COLO668 (cell line): ENCODE measurements at regions not wholly inside any gene's neighbourhood (a gene's known extent, or its start where the extent isn't known, plus 50 kb on each side); places are given as distances from the start of the nearest gene placed in this dataset.
"Not testable (repeated sequence)": the region's sequence is repeated elsewhere in the genome, so short reads cannot be mapped to it uniquely, and the experiment has no call there.

ENCODE experiments used
- DNase-seq: peaks from one replicate; lab custom pipeline; 2025; ENCODE audit not compliant: unreplicated experiment; lab: John Stamatoyannopoulos, UW

DNA sequence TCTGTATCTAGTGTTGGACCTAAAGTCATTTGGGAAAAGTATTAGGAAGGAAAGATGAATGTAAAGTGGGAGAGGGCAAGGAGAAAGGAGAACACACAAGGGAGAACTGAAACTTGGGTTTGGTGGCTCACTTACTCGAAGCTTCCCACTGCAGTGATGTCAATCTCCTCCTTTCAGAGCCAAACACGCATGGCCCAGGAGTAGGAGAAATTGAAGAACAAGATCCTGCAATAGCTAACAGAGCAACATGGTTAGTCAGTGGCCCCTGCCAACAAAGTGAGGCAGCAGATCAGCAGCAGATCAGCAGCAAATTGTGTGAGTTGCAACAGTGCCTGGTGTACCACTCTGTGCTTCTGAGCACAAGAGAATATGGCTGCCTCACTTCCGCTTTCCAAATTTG is 366.4 kb downstream of the PSAT1 start:
- no peak for DNase-seq

- DNase-seq = no peak
Observed at GRCh38 chr9:78664370-78664769, 367.4 kb downstream of the PSAT1 start.

DNA sequence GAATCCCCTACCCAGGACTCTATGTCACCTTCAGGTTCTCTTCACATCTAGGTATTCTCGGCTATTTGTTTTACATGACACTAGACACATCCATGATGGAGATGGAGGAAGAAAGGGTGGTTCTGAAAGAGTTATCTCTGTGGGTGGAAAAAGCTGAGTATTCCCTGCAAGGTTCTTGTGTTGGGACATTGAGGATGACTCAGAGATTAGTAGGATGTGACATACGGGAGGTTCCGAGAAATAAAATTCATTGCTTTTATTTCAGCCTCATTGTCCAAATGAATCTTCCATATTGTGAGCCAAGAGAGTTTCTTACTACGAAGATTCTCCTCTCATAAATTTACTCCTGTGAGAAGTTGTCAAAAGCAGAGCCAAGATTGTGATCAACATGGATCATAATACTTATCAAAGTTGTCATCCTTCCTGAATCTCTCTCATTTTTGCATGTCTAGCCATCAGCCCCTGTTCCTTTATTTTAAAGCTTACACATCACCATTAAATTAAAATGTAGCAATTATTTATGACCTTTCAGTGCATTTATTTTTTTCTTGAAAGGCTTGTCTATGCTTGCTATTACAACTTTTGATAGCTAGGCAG is 370.0 kb downstream of the PSAT1 start:
- DNase-seq = no peak

GRCh38 chr9:78668148-78668832 is 371.4 kb downstream of the PSAT1 start:
- no peak for DNase-seq

DNA sequence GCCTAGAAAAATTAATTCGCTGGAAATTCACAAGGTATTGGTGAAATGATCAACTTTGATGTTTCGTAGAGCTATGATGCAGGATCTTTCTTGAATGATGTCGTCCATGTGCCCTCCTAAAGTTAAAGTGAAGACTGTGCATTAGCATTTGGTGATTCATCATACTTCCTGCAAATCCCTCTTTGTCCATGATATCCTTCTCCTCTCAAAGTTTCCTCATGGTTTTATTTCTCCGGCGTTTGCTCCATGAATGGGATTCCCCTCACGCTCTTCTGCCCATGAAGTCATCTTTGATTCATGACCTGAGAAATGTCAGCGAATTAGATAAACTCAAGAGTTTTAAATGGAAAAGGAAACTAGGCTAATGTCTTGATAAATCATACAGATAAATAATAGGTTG is 372.7 kb downstream of the PSAT1 start:
- DNase-seq = no peak

DNA sequence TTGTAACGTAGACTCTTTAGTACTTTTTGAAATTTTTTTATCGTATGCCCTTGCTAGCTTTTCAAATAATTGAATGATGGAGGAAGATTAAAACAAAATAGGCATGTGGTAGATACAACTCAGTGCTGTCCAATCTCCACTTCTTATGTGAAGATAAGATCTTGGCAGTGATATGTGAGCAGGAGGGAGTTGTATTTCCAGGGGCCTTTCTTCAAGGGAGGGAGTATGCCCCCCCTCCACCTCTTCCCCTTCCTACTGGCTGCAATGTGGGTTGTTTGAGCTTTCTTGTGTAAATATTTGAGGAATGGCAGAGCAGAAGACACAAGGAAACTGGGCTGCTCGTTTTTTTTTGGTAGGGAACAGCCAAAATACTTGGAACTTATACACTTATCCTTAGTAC is 374.9 kb downstream of the PSAT1 start:
- DNase-seq = no peak

DNA sequence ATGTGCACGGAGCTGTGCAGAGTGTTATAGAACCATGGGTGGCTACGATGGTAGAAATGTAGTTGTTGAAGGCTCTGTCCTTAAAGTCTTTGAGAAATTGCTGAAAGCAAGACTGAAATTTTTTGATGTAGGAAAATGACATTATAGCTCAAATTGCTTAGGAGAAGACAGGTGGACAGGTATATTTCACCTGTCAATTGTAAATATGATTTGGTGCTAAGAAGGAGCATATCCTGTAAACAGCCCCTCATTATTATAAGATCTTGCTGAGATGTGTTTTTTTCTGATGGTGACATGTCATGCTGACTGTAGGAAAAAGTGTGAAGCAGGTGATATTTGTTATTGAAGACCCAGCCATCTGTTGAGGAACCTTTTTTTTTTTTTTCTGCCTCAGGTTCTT is 377.9 kb downstream of the PSAT1 start:
- no peak for DNase-seq

GRCh38 chr9:78676009-78676408 is 379.1 kb downstream of the PSAT1 start:
- no peak for DNase-seq

- DNase-seq = no peak
Observed at GRCh38 chr9:78676623-78677022, 379.7 kb downstream of the PSAT1 start.

GRCh38 chr9:78677326-78677725 is 380.4 kb downstream of the PSAT1 start:
- DNase-seq = no peak

DNA sequence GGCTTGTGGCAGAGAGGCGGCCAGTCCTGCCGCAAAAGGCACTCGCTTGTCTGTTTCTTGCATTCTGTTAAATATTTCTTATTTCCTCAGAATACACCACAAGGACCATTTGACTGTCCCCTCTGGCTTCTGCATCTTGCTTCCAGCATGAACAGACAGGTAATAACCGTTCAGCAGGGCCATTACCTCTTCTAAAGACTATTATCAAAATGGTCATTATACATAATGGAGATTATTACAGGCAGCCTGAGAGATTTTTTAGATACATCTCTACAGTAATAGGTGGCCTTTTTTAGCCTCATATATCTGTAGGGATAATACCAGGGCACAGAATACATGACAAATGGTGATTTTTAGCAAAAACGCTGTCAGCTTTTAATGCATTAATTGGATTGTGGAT is 382.0 kb downstream of the PSAT1 start:
- DNase-seq = no peak

GRCh38 chr9:78680196-78680595 is 383.3 kb downstream of the PSAT1 start:
- DNase-seq = no peak

- DNase-seq = no peak
Observed at GRCh38 chr9:78682216-78682615, 385.3 kb downstream of the PSAT1 start.

- DNase-seq = no peak
Observed at GRCh38 chr9:78685471-78685870, 388.5 kb downstream of the PSAT1 start.

DNA sequence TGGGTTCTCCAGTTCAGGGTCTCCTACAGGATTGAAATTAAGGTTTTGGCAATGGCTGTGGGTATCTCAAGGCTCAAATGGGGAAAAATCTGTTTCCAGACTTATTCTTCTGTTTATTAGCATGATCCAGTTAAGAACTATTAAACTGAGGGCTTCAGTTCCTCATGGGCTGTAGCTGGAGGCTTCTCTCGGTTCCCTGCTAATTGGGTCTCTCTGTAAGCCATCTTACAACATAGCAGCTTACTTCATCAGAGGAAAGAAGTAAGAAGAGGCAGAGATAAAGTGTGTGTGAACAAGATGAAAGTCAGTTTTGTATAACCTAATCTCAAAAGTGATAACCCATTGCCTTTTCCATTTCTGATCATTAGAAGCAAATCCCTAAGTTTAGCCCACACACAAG is 391.9 kb downstream of the PSAT1 start:
- no peak for DNase-seq

GRCh38 chr9:78691542-78691941 is 394.6 kb downstream of the PSAT1 start:
- DNase-seq = no peak

GRCh38 chr9:78692871-78693270 is 395.9 kb downstream of the PSAT1 start:
- no peak for DNase-seq

- DNase-seq = no peak
Observed at GRCh38 chr9:78694974-78695373, 398.0 kb downstream of the PSAT1 start.

GRCh38 chr9:78695519-78695918 is 398.6 kb downstream of the PSAT1 start:
- peak; percentile 10 for DNase-seq

DNA sequence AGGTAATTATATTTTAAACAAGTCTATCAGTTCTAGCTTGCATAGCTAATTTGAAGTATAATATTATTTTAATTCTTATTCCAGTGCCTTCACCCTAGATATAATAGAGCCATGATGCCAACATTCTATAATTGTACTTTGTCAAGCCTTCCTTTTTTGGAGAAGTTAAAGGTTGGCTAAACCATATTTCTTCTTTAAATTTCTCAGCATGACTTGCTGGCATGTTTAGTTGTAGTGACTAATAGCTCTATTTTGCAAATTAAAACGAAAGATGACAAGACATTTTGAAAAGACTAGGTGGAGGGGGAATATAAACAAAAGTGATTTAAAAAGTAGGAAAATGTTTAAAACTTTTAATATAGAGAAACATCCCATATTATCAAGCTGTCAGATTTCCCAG is 400.7 kb downstream of the PSAT1 start:
- no peak for DNase-seq

DNA sequence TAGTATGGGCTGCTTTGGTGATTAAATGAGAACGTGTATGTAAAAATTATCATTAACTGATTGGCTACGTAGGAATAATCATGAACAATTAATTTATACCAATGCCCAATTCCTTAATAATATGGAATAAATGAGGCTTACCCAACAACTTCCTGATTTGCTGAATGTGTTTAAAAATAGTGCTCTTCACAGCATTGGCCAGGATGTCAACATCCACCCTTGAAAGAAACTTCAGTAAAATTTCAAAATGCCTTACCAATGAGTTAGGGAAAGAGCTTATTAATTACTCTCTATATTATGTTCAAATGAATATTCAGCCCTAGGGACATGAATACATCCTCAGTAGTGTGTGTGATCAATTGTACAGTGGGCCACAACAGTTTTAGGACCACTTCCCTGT is 401.4 kb downstream of the PSAT1 start:
- DNase-seq = no peak

DNA sequence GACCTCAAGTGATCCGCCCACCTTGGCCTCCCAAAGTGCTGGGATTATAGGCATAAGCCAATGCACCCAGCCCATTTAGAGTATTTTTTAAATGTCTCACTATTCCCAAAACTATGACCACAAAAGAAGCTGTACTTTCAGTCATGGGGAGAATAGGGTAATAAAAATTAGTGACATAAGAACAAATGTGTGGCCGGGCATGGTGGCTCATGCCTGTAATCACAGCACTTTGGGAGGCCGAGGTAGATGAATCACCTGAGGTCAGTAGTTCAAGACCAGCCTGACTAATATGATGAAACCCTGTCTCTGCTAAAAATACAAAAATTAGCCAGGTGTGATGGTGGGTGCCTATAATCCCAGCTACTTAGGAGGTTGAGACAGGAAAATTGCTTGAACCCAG is 402.3 kb downstream of the PSAT1 start:
- not testable (repeated sequence) for DNase-seq

DNA sequence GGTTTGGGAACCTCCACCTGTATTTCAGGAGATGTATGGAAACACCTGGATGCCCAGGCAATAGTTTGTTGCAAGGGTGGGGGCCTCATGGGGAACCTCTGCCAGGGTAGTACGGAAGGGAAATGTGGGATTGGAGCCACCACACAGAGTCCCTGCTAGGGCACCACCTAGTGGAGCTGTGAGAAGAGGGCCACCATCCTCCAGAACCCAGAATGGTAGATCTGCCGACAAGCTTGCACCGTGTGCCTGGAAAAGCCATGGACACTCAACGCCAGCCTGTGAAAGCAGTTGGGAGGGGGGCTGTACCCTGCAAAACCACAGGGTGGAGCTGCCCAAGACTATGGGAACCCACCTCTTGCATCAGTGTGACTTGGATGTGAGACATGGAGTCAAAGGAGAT is 407.2 kb downstream of the PSAT1 start:
- DNase-seq = peak; percentile 9
